ENCODE measurements at regions not wholly inside any gene's neighbourhood (a gene's known extent, or its start where the extent isn't known, plus 50 kb on each side); places are given as distances from the start of the nearest gene placed in this dataset.

GRCh38 chr2:133892352-133892913 lies 324.2 kb upstream of the NCKAP5 start (continued):
- no peak for TF ChIP-seq SUZ12 (IDR thresholded peaks at IDR 0.05; ENCODE audit: low read length)

Data from H1 (cell line).